ENCODE measurements at regions not wholly inside any gene's neighbourhood (a gene's known extent, or its start where the extent isn't known, plus 50 kb on each side); places are given as distances from the start of the nearest gene placed in this dataset.
A peak's percentile ranks its signal among the peaks of the same experiment; 100 is the strongest.

DNA sequence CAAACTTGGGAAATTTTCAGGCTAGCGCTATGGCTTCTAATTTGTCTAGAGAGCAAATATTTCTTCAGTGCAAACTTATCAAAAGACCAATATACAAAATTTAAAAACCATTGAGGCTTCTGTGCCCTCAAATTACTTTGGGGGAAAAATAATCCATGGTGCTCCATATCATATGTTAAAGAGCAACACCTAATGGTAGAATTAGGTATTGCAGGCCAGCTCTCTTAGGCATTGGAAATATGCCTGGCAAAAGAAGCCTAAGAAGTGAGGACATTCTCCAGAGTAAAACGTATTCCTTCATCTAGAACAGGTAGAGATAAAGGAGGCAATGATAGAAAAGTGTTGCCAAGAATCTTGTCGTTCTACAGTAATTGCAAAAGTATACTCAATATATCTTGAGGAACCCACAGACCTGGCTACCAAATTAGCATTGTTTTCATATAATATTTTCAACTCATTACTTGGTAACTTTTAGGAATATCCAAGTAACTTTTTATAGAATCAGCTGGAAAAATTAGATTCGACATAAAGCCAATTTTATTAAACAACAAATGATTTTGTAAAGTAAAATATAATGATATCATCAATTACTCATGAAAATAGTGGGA is 401.1 kb downstream of the BCL11A start:
- H3K27me3 ChIP-seq, result no peaks in the 10 kb centered on the region
- H3K4me1 ChIP-seq (ENCODE audit: low read depth), result no peaks in the 10 kb centered on the region
- H3K36me3 ChIP-seq, result no peaks in the 10 kb centered on the region
- TF ChIP-seq, protein P1, sequence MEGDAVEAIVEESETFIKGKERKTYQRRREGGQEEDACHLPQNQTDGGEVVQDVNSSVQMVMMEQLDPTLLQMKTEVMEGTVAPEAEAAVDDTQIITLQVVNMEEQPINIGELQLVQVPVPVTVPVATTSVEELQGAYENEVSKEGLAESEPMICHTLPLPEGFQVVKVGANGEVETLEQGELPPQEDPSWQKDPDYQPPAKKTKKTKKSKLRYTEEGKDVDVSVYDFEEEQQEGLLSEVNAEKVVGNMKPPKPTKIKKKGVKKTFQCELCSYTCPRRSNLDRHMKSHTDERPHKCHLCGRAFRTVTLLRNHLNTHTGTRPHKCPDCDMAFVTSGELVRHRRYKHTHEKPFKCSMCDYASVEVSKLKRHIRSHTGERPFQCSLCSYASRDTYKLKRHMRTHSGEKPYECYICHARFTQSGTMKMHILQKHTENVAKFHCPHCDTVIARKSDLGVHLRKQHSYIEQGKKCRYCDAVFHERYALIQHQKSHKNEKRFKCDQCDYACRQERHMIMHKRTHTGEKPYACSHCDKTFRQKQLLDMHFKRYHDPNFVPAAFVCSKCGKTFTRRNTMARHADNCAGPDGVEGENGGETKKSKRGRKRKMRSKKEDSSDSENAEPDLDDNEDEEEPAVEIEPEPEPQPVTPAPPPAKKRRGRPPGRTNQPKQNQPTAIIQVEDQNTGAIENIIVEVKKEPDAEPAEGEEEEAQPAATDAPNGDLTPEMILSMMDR (IDR thresholded peaks at IDR 0.05; ENCODE audit: low read depth, low read length), result peak; percentile 53
- H3K27ac ChIP-seq, result no peak overlapping the region
- DNase-seq (ENCODE audit: low read depth in 1 of 2, low spot score in 1 of 2), result peak in 1 of 2 donors; percentile 13
- H3K9me3 ChIP-seq (ENCODE audit: low read depth), result no peaks in the 10 kb centered on the region
- no peak overlapping the region for H3K4me3 ChIP-seq

DNA sequence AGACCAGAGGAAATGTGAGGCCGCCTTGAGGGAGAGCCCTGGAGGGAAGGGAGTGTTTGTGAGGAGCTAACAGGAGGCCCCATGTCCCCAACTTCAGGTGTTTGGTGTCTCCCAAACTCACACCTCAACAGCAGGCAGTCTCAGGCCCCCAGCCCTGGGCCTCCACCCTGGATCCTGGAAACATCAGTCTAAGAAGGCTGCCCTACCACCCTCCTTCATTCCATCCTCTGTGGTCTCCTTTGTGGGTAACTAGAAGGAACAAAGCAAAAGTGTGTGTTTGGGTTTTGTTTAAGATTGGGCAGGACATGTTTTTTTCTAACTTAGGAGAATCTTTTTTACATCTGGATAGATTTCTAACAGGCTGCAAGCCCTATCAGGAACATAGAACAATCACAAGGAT is 404.3 kb downstream of the BCL11A start:
- H3K36me3 ChIP-seq, result no peaks in the 10 kb centered on the region
- H3K4me1 ChIP-seq (ENCODE audit: low read depth), result no peaks in the 10 kb centered on the region
- no peak for DNase-seq (ENCODE audit: low read depth in 1 of 2, low spot score in 1 of 2)
- no peak overlapping the region for H3K27ac ChIP-seq
- TF ChIP-seq, protein P1 (IDR thresholded peaks at IDR 0.05; ENCODE audit: low read depth, low read length), result no peak
- H3K9me3 ChIP-seq (ENCODE audit: low read depth), result no peaks in the 10 kb centered on the region
- no peaks in the 10 kb centered on the region for H3K27me3 ChIP-seq
- H3K4me3 ChIP-seq, result no peak overlapping the region

DNA sequence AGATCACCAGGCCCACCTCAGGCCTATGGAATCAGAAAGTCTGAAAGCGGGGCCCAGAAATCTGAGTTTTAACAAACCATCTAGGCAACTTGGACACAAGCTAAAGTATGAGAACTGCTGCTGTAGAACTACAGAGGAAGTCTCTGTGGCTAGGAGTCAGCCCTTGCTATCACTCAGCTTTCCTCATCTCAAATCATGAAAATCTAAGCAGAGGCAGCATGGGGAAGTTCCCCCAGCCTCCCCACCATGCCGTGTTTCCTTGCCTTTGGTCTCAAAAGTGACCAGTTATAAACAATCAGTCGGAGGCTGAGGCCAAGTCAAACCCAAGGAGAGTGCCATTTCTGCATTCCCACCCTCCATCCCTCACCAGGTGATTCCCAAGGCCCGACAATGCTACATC is 404.7 kb downstream of the BCL11A start:
- H3K27me3 ChIP-seq, result no peaks in the 10 kb centered on the region

DNA sequence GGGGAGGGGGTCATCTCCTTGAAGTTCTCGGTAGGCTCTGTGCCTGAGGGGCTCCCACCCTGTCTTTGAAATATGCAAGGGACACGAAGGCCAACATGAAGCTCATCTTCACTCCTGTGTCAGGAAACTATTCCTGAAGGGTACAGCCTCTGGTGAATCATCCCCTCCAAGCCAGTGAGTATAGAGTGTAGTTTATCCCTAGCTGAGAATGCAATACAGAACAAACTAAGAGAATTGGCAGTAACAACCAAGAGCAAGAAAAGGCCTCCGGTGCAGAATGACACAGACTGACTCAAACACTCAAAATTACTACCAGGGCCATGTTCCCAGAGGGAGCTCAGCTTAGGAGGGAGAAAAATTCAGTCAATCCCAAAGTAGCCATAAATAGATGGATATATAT is 413.3 kb downstream of the BCL11A start:
- H3K4me1 ChIP-seq (ENCODE audit: low read depth), result no peaks in the 10 kb centered on the region
- H3K4me3 ChIP-seq, result no peak overlapping the region
- H3K27ac ChIP-seq, result no peak overlapping the region
- no peaks in the 10 kb centered on the region for H3K36me3 ChIP-seq
- TF ChIP-seq, protein P1 (IDR thresholded peaks at IDR 0.05; ENCODE audit: low read depth, low read length), result no peak
- no peaks in the 10 kb centered on the region for H3K27me3 ChIP-seq
- no peak for DNase-seq (ENCODE audit: low read depth in 1 of 2, low spot score in 1 of 2)
- no peaks in the 10 kb centered on the region for H3K9me3 ChIP-seq (ENCODE audit: low read depth)

More for the DNA sequence above, 404.7 kb downstream of the BCL11A start:
- H3K36me3 ChIP-seq, result no peaks in the 10 kb centered on the region
- no peak overlapping the region for H3K27ac ChIP-seq
- H3K4me1 ChIP-seq (ENCODE audit: low read depth), result no peaks in the 10 kb centered on the region
- no peak for DNase-seq (ENCODE audit: low read depth in 1 of 2, low spot score in 1 of 2)
- H3K4me3 ChIP-seq, result no peak overlapping the region
- no peaks in the 10 kb centered on the region for H3K9me3 ChIP-seq (ENCODE audit: low read depth)
- TF ChIP-seq, protein P1 (IDR thresholded peaks at IDR 0.05; ENCODE audit: low read depth, low read length), result no peak

DNA sequence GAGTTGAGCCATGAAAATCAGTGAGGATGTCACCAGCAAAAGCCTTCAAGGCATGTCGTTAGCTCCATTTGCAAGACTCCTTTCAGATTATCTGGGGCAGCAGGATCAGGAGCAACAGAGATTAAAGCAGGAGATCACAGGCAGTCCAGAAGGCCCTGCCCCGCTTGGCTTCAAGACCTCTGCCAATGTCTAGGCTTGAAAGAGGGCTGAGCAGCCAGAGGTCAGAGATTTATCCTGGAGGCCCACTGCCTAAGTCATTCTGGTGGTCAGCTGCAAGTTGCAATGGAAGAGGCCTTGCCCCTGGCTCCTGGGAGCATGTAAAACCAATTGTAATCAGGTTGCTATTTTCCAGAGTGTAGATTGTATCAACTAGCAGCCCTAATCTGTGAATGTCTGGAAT is 416.5 kb downstream of the BCL11A start:
- Histone ChIP-seq H3K27me3 (no peaks in the 10 kb centered on the region), H3K9me3 (ENCODE audit: low read depth) (no peaks in the 10 kb centered on the region), H3K4me3 (no peak overlapping the region), H3K27ac (no peak overlapping the region), H3K36me3 (no peaks in the 10 kb centered on the region), H3K4me1 (ENCODE audit: low read depth) (no peaks in the 10 kb centered on the region)
- DNase-seq (ENCODE audit: low read depth in 1 of 2, low spot score in 1 of 2), result no peak
- TF ChIP-seq, protein P1 (IDR thresholded peaks at IDR 0.05; ENCODE audit: low read depth, low read length), result no peak
